Heart left ventricle (tissue), 16 donors: ENCODE measurements at regions not wholly inside any gene's neighbourhood (a gene's known extent, or its start where the extent isn't known, plus 50 kb on each side); places are given as distances from the start of the nearest gene placed in this dataset.

Experiments used
- ATAC-seq, 4 donors: fragments of 200-7000 bp; cut with Tn5 transposase; one replicate each; pipeline ENCODE4 v1.9.1; 2020 to 2022; ENCODE audit warnings: moderate library complexity in 4 of 4, mild to moderate bottlenecking in 3 of 4, moderate number of reproducible peaks in 1 of 4
- DNase-seq, 5 donors: peaks; one replicate each; pipeline ENCODE4 v3.0.0-alpha.2; 2020
- H3K27ac ChIP-seq, 12 donors: fragments of 200-600 bp; sonication (generic) in 4 of 12; one replicate each; pipeline versions ENCODE4 v1.5.0 to v1.8.0; 2016 to 2022; ENCODE audit warnings: mild to moderate bottlenecking in 2 of 12
- H3K27me3 ChIP-seq, 9 donors: fragments of 200-600 bp; sonication (generic) in 2 of 9; one replicate each; pipeline versions ENCODE4 v1.5.1 to v1.8.0; 2016 to 2022; ENCODE audit warnings: mild to moderate bottlenecking in 3 of 9
- H3K36me3 ChIP-seq, 9 donors: fragments of 200-600 bp; sonication (generic) in 2 of 9; one replicate each; pipeline versions ENCODE4 v1.5.0 to v1.8.0; 2018 to 2022; ENCODE audit warnings: mild to moderate bottlenecking in 2 of 9
- H3K4me1 ChIP-seq, 12 donors: fragments of 200-600 bp; sonication (generic) in 4 of 12; one replicate each; pipeline versions ENCODE4 v1.5.0 to v1.8.0; 2016 to 2022; ENCODE audit warnings: mild to moderate bottlenecking in 3 of 12
- H3K4me3 ChIP-seq, 12 donors: fragments of 200-600 bp; sonication (generic) in 4 of 12; one replicate each; pipeline versions ENCODE4 v1.5.0 to v1.8.0; 2017 to 2022; ENCODE audit warnings: mild to moderate bottlenecking in 9 of 12, moderate library complexity in 4 of 12
- H3K9me3 ChIP-seq, 12 donors: fragments of 200-600 bp; sonication (generic) in 4 of 12; one replicate each; pipeline versions ENCODE4 v1.5.0 to v1.8.0; 2016 to 2022; ENCODE audit warnings: mild to moderate bottlenecking in 1 of 12
- CTCF ChIP-seq, 12 donors: fragments of 200-600 bp; sonication (generic) in 4 of 12; IDR thresholded peaks; one replicate each; pipeline versions ENCODE4 v1.5.0 to v1.8.0; 2018 to 2022; ENCODE audit warnings: antibody characterized with exemption in 12 of 12, mild to moderate bottlenecking in 5 of 12
- POLR2A ChIP-seq, 2 donors: fragments of 450-650 bp; IDR thresholded peaks; one replicate each; pipeline ENCODE4 v1.6.1; 2017; ENCODE audit warnings: antibody characterized with exemption in 2 of 2, mild to moderate bottlenecking in 2 of 2, moderate library complexity in 2 of 2
- WGBS, 4 donors: extraction: QIAGEN DNeasy Blood & Tissue Kit in 2 of 4; methylation state at CpG; one replicate each; pipeline versions ENCODE4 v1.1.5 to v1.1.7; 2013 to 2018; 5-methylcytosine and 5-hydroxymethylcytosine counted together
- intact Hi-C, 10 donors: fragments of 100-400 bp; cut with DNase I; formaldehyde crosslinking; loops; one replicate each; pipeline versions ENCODE4 v1.11.1 to v1.14.2; 2022
- donor health status: ischemic (EF 13 %, LVEDD 7.1; RV severe dilation, severe dysfunction).
- donor health status: healthy with polysubstance abuse.
- donor health status: DM: no; HTN: yes; CAD: no.
- donor health status: DM: no; HTN: no; CAD: no.
- donor health status: ischemic (EF 25% LVEDD 6.9; RV normal size, moderate dysfunction).
- donor health status: ischemic (EF 25% LVEDD 5.7; RV mildly dilated, moderate dysfunction).
- donor health status: healthy.
- donor health status: DM: yes; HTN: yes; CAD: no.
- donor health status: ischemic (EF 35%, LVEDD 5.7; RV mildly dilated, moderate dysfunction).
- donor health status: nonischemic (EF 11% LVEDD 7.7; RV severe dilation, severe dysfunction).
- donor health status: DM: yes; HTN: yes; CAD: no.
- donor health status: PGD.
- donor health status: ischemic (EF 29% LVEDD 5.4; RV normal size, mild dysfunction).
- donor health status: nonischemic (EF 23%, LVEDD 6.1; RV moderate dilation, normal function).

- no peak overlapping the region for H3K4me3 ChIP-seq
- H3K36me3 ChIP-seq, result no peaks in the 10 kb centered on the region
- no peak for DNase-seq
- no peak for TF ChIP-seq POLR2A (IDR thresholded peaks at IDR 0.05)
- no peak for TF ChIP-seq CTCF (IDR thresholded peaks at IDR 0.05)
- no peak overlapping the region for H3K27ac ChIP-seq
- peaks cover 0 to 4% (median 0%) of the 10 kb centered on the region in 9 donors for H3K27me3 ChIP-seq
- intact Hi-C loops, result no loop called here
- H3K9me3 ChIP-seq, result no peaks in the 10 kb centered on the region
- WGBS, 4 donors, result 80 to 93% (median 86%) methylated on average over 10 to 14 of the region's 14 CpGs
- no peak for ATAC-seq
- no peaks in the 10 kb centered on the region for H3K4me1 ChIP-seq
Observed at GRCh38 chr2:2796207-2796606, 465.1 kb upstream of the MYT1L start.

DNA sequence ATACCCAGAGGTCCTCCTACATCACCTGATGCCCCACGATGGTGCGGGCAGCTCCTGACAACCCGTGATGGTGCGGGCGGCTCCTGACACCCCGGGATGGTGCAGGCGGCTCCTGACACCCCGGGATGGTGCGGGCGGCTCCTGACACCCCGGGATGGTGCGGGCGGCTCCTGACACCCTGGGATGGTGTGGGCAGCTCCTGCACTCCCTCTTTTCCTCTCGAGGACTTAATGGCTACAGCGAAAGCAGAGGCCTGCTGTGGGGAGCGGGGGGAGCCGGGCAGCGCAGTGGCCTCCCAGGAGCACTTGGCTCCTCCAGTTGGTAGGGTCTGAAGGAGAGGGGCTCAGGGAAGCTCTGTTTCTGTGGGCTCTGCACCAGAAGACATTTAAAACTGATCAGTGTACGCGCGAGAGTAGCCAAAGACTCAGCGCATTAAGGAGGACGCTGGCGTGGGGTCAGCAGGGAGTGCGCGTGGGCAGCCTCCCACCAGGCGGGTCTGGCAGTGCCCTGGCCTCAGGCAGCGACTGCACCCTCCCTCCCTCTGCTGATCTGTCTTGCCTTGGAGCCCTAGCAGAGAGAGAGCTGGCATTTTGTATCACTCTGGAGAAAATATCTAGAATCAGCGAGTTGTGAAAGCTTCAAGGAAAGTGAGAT lies 464.5 kb upstream of the MYT1L start:
- DNase-seq (no peak), ATAC-seq (no peak)
- TF ChIP-seq CTCF (IDR thresholded peaks at IDR 0.05) (no peak), POLR2A (IDR thresholded peaks at IDR 0.05) (no peak)
- Histone ChIP-seq H3K36me3 (no peaks in the 10 kb centered on the region), H3K4me1 (no peaks in the 10 kb centered on the region), H3K27me3 (peaks cover 0 to 4% (median 0%) of the 10 kb centered on the region in 9 donors), H3K27ac (no peak overlapping the region), H3K9me3 (no peaks in the 10 kb centered on the region), H3K4me3 (no peak overlapping the region)
- 89 to 92% (median 90%) methylated on average over 16 to 29 of the region's 29 CpGs for WGBS, 4 donors
- intact Hi-C loops, result no loop called here

DNA sequence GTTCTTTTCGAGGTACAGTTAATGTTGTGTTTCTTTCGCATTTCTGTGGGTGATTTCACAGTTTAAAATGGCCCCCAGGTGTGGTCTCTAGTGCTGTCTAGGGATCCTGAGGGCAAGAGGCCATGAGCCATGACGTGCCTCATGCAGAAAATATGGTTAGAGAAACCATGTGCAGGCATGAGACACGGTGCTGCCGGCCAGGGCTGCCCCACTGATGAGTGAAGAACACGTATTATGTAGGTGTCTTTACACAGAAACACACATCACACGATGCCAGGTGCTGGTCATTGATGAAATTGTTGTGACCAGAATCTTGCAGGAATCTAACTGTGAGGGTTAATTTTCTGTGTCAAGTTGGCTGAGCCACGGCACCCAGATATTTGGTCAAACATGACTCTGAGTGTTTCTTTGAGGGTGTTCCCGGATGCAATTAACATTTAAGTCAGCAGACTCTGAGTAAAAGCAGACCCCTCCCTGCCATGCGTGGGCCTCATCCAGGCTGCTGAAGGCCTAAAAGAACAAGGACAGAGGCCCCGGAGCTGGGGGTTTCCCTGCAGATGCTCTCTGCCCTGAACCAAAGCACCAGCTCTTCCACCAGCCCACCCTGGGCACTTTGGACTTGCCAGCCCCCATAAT lies 463.0 kb upstream of the MYT1L start:
- TF ChIP-seq POLR2A (IDR thresholded peaks at IDR 0.05) (no peak), CTCF (IDR thresholded peaks at IDR 0.05) (no peak)
- intact Hi-C loops, result no loop called here
- no peak for DNase-seq

GRCh38 chr2:2793514-2793913 lies 462.4 kb upstream of the MYT1L start:
- ATAC-seq, result no peak
- intact Hi-C loops, result no loop called here
- no peaks in the 10 kb centered on the region for H3K4me1 ChIP-seq
- no peak for DNase-seq
- no peaks in the 10 kb centered on the region for H3K9me3 ChIP-seq
- H3K4me3 ChIP-seq, result no peak overlapping the region
- 91% methylated on average over 17 of the region's 17 CpGs for WGBS, 4 donors
- no peaks in the 10 kb centered on the region for H3K36me3 ChIP-seq
- no peak overlapping the region for H3K27ac ChIP-seq
- peaks cover 0 to 4% (median 0%) of the 10 kb centered on the region in 9 donors for H3K27me3 ChIP-seq
- no peak for TF ChIP-seq POLR2A (IDR thresholded peaks at IDR 0.05)
- TF ChIP-seq CTCF (IDR thresholded peaks at IDR 0.05), result no peak

More for the DNA sequence above, 463.0 kb upstream of the MYT1L start:
- Histone ChIP-seq H3K4me3 (no peak overlapping the region), H3K9me3 (no peaks in the 10 kb centered on the region), H3K27ac (no peak overlapping the region), H3K4me1 (no peaks in the 10 kb centered on the region), H3K36me3 (no peaks in the 10 kb centered on the region), H3K27me3 (peaks cover 0 to 4% (median 0%) of the 10 kb centered on the region in 9 donors)
- WGBS, 4 donors, result 78 to 86% (median 80%) methylated on average over 11 of the region's 11 CpGs
- no peak for ATAC-seq
